ENCODE measurements at regions not wholly inside any gene's neighbourhood (a gene's known extent, or its start where the extent isn't known, plus 50 kb on each side); places are given as distances from the start of the nearest gene placed in this dataset.
"Not testable (repeated sequence)": the region's sequence is repeated elsewhere in the genome, so short reads cannot be mapped to it uniquely, and the experiment has no call there.

DNA sequence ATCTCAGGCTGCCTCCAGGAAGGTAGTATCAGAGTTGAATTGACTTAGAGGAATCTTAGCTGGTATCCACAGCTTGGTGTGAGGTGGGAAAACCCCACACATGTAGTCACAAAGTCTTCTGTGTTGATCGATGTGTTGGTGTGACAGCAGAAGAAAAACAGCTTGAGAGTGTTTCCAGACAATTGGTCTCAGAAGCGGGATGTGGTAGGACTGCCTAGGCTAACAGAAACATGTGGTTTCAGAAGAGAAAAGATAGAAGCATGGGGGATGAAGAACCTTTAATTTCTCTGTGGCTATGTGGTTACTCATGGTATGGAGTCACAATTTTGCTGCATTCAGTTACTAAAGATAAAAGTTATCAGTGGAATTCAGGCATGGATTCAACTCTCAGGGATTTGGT is 134.7 kb upstream of the SLITRK5 start:
- DNase-seq (ENCODE audit: low read depth in 2 of 2) = no peak

DNA sequence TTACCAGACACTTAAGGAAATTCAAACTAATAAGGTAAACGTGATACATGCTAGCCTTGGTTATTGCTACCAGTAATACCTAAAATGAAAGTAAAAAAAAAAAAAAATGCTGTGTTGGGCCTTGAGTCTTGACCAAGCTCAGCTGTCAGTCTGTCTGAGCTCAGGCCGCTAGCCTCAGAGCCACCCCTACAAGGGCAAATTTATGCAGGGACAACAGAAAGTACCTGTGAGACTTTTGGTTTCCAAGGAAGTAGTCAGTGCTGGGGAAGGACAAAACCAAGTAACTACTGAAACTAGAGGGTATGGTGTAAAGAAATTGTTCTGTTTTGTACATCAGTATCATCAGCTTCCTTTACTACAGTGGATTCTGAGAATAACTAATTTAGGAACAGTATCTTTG is 134.3 kb upstream of the SLITRK5 start:
- DNase-seq (ENCODE audit: low read depth in 2 of 2) = no peak

DNA sequence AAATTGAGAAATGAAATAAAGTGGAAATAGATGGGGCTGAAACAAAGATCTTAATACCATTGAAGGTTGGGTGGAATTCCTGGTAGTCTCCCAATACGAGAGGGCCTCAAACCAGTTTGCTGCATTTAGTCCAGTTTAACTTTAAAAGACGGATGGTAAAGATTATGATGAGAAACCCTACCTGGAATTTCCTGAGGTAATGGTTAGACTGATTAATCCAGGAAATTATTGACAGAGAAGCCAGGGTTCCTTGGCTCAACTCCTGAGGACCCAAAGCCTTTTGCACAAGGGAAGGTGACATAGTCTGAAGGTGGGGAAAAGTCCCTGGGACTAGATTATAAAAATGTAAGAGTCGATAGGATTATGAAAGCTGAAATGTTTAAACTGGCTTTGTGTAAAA is 133.2 kb upstream of the SLITRK5 start:
- DNase-seq (ENCODE audit: low read depth in 2 of 2) = no peak

DNA sequence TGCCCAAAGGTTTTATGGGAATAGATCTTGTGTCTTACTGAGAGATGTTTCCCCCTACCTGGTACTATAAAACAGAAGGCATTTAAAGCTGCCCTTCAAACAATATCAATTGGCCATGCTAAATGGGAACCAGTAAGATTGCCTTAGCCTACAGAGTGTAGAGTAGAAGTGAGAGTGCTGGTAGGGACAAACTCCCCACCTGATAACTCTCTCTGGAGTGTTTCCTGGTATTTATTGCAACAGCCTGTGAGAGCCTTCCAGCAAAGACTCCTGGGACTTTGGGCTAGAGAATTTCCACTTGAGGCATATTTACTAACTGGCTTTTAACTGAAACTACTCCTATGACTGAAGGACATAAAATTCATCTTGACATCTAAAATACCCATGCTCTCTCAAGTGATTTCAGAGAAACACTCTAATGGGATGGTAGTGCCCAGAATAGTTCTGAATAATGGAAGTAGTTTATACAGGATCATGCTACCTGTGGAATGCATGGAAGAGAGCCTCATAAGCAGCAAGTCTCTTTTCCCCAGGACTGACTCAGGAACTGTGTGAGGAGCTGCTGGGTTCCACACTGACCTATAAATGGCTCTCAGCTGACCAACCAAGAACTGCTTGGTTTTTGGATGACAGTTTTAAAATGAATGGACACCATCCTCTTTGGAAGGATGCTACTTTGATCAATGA is 132.7 kb upstream of the SLITRK5 start:
- DNase-seq (ENCODE audit: low read depth in 2 of 2) = no peak

DNA sequence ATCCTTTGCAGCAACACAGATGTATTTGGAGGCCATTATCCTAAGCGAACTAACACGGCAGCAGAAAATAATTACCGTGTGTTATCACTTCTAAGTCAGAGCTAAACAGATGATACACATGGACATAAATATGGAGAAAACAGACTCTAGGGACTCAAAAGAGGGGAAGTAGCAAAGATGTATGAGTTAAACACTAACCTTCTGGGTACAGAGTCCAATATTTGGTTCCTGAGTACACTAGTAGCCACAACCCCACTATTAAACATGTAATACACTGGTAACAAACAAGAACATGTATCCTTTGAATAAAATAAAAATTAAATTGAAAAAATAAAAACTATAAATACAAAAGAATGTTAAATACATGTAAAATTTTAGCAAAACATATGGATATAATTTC is 118.0 kb upstream of the SLITRK5 start:
- no peak for DNase-seq (ENCODE audit: low read depth in 2 of 2)

DNA sequence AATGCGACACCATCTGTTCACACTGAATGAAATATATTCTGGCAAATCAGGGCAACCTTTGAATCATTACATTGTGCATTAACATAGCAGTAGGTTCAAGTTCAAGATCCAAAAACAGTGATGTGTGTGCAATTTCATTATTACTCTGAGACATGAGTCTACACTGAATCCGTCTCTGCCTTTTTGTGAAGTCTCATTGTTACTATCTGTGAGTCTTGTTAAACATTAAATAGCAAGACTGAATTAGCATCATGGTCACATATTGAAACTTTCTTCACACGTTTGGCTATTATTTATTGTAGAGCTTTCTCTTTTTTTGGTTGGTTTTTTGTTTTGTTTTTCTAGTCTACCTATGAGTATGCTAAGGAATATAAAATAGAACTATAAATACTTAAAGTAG is 117.1 kb upstream of the SLITRK5 start:
- no peak for DNase-seq (ENCODE audit: low read depth in 2 of 2)

DNA sequence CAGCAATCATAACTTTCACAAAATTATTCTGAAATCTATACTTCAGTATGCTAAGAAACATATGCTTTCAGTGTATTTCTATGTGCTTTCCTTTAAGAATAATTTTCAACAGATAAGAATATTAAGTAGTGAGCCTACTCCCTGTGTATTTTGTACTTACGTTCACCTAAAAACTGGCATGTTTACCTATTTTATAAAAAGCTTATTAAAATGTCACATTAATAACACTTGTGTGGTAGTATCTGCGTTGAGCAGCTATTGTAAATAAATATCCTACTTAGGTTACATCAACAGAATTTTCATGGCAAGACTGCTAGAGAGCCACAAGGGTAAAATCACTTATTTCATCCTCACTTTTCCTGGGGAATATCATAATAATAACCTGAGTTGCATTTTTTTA is 113.4 kb upstream of the SLITRK5 start:
- DNase-seq (ENCODE audit: low read depth in 2 of 2) = no peak

DNA sequence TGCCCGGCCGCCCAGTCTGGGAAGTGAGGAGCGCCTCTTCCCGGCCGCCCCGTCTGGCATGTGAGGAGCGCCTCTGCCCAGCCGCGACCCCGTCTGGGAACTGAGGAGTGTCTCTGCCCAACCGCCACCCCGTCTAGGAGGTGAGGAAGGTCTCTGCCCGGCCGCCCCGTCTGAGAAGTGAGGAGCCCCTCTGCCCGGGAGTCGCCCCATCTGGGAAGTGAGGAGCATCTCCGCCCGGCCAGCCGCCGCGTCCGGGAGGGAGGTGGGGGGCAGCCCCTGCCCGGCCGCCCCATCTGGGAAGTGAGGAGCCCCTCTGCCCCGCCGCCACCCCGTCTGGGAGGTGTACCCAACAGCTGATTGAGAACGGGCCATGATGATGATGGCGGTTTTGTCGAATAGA is 109.6 kb upstream of the SLITRK5 start:
- not testable (repeated sequence) for DNase-seq (ENCODE audit: low read depth in 2 of 2)

DNA sequence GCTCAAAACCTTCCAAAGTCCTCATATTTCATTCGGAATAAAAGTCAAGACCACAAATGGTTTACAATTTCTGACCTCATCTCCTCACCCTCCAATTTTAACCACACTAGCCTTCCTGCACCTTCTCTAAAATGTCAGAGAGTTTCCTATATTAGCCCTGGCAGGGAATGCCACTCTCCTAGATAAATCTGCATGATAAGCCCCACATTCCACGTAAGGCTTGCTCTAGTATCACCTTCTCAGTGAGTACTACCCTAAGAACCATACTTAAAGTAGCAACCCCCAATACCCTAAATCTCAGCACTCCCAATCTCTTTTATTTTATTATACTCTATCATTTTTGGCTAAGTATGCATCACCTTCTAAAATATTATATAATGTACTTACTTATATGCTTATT is 100.5 kb upstream of the SLITRK5 start:
- no peak for DNase-seq (ENCODE audit: low read depth in 2 of 2)

DNA sequence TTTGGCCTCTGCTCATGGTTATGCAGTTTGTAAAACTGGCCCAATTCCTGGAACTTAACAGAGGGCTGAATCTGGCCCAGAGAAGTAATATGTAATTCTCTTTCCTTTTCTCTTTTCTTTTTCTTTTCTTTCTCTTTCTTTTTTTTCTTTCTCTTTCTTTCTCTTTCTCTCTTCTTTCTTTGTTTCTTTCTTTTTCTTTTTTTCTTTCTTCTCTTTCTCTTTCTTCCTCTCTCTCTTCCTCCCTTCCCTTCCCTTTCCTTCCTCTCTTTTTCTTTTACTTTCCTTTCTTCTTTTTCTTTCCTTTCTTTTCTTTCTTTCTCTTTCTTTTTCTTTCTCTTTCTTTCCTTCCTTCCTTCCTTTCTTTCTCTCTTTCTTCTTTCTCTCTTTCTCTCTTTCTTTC is 88.8 kb upstream of the SLITRK5 start:
- DNase-seq (ENCODE audit: low read depth in 2 of 2) = no peak

DNA sequence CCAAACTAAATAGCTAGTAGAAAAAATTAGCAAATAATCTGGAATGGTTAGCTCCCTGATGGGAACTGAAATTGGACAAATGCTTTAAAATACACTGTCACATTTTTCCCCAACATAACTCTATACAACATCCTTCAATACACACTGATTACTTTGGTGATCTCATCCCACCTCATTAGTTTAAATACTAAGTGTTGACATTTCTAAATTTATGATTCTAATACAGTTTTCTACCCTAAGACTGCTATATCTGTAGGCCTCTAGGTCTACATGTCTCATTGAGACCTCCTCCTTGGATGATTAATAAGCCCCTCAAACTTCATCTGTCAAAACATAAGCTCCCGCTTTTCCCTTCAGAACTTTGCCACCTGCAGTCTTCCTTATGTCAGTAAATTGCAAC is 80.7 kb upstream of the SLITRK5 start:
- DNase-seq (ENCODE audit: low read depth in 2 of 2) = no peak

DNA sequence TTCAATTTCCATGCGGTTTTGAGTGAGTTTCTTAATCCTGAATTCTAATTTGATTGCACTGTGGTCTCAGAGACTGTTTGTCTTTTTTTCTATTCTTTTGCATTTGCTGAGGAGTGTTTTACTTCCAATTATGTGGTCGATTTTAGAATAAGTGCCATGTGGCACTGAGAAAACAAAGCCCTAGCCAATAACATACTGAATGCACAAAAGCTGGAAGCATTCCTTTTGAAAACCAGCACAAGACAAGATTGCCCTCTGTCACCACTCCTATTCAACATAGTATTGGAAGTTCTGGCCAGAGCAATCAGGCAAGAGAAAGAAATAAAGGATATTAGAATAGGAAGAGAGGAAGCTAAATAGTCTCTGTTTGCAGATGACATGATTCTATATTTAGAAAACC is 66.7 kb upstream of the SLITRK5 start:
- DNase-seq (ENCODE audit: low read depth in 2 of 2) = not testable (repeated sequence)

DNA sequence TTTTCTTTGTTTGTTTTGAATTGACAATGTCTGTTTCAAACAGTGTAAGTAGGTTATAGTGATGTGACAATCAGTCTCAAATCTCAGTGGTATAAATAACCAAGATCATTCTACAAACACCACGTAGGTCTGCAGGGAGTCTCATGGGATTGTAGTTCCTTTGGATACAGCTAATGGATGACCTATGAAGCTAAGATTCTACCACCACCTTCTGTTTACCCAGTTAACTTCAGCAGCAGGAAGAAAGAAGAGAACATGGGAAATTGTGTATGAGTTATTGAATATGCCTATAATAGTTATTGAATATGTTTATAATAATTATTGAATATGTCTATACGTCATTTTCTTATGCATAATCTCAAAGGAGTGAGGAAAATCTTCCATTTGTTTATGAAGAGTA is 63.9 kb upstream of the SLITRK5 start:
- DNase-seq (ENCODE audit: low read depth in 2 of 2) = no peak

DNA sequence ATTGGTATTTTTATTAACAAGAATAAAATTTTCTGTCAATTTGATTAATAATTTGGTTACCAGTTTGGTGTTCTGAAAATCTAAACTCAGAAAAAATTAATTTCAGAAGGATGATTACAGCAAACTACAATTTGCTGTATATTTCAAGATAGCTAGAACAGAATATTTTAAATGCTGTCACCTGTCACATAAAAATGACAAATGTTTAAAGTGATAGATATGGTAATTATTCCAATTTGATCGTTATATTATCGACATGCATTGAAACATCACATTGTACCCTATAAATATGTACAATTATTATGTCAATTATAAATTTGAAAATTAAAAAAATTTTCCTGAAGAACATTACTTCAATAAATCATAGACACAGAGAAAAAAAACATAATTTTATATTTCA is 56.9 kb upstream of the SLITRK5 start:
- no peak for DNase-seq (ENCODE audit: low read depth in 2 of 2)
